Testis (tissue), 2 donors: ENCODE measurements at regions not wholly inside any gene's neighbourhood (a gene's known extent, or its start where the extent isn't known, plus 50 kb on each side); places are given as distances from the start of the nearest gene placed in this dataset.

Experiments
- POLR2A ChIP-seq: fragments of 450-650 bp; IDR thresholded peaks from one replicate; pipeline ENCODE4 v1.6.1; 2017; ENCODE audit warnings: antibody characterized with exemption, mild to moderate bottlenecking, moderate library complexity
- TF ChIP-seq, protein P1 (sequence below), 3 experiments: fragments of 450-650 bp in 2 of 3; fragments of 200-600 bp in 1 of 3; sonication (generic) in 1 of 3; IDR thresholded peaks; one replicate each; pipeline ENCODE4 v1.5.1; 2016 to 2019; ENCODE audit warnings: antibody characterized with exemption in 3 of 3, mild to moderate bottlenecking in 2 of 3, moderate library complexity in 1 of 3

DNA sequence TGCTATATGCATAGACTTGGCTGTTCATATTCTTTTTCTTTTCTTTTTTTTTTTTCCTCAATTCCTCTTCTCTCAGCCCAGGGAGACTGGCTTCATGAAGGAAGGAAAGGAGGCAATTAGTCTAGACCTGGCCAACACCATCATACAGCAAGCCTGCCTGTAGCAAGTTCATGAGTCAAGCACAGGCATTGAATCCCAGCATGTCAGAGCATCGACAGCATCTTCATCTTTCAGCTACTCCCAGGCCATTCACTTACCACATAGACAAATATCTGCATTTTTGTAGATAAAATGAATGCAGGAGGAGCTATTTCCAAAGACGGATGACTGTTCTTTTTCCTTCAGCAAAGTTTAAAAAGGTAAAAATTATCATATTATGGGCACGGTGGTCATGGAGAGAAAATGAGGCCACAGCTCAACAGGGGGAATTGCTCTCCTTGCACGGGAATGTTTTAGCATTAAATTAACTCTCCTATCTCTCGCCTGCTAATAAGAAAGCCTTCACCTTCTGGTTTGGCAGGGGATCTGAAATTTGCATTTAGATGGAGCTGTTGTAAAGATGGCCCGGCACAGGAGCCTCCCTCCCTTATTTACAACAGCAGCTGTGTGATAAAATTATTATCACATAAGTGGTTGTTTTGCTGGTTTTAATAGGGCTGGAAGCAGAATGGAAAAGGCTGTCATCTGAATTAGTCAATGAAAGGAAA is 626.5 kb upstream of the AUTS2 start:
- TF ChIP-seq, protein P1, sequence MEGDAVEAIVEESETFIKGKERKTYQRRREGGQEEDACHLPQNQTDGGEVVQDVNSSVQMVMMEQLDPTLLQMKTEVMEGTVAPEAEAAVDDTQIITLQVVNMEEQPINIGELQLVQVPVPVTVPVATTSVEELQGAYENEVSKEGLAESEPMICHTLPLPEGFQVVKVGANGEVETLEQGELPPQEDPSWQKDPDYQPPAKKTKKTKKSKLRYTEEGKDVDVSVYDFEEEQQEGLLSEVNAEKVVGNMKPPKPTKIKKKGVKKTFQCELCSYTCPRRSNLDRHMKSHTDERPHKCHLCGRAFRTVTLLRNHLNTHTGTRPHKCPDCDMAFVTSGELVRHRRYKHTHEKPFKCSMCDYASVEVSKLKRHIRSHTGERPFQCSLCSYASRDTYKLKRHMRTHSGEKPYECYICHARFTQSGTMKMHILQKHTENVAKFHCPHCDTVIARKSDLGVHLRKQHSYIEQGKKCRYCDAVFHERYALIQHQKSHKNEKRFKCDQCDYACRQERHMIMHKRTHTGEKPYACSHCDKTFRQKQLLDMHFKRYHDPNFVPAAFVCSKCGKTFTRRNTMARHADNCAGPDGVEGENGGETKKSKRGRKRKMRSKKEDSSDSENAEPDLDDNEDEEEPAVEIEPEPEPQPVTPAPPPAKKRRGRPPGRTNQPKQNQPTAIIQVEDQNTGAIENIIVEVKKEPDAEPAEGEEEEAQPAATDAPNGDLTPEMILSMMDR (IDR thresholded peaks at IDR 0.05): no peak
- TF ChIP-seq POLR2A: no peak
